IMR-90 (cell line): ENCODE measurements at regions not wholly inside any gene's neighbourhood (a gene's known extent, or its start where the extent isn't known, plus 50 kb on each side); places are given as distances from the start of the nearest gene placed in this dataset.

Experiments used
- ATAC-seq: fragments of 200-7000 bp; cut with Tn5 transposase; 2 replicates; pipeline ENCODE4 v1.9.1; 2020; ENCODE audit warnings: low read depth, mild to moderate bottlenecking, moderate library complexity
- BruUV-seq: library from RNA; stranded (reverse); fragments of 400-500 nt; replicated peaks from 2 replicates; lab custom pipeline; 2021; lab: Mats Ljungman, UMichigan
- CTCF ChIA-PET: fragments of 300-600 bp; formaldehyde crosslinking; extraction: SDS; loops from one replicate; lab custom pipeline; 2021; ENCODE audit warnings: antibody characterized with exemption; lab: Yijun Ruan, JAX
- POLR2A ChIA-PET: fragments of 300-600 bp; sonication (Branson Sonifier 250); formaldehyde crosslinking; loops from one replicate; lab custom pipeline; 2022; ENCODE audit warnings: antibody characterized with exemption; ENCODE audit not compliant: unreplicated experiment; lab: Charles Lee
- DNase-seq: peaks from one replicate; pipeline ENCODE4 v3.0.0; 2013
- H2AFZ ChIP-seq: replicated peaks from 2 replicates; pipeline ENCODE3; 2013; ENCODE audit warnings: low read length, mild to moderate bottlenecking; ENCODE audit not compliant: poor library complexity
- H2AK5ac ChIP-seq: 2 replicates; pipeline ENCODE4 v1.6.1; 2013; ENCODE audit warnings: low read depth, low read length, inconsistent platforms
- H2AK9ac ChIP-seq: replicated peaks from 2 replicates; pipeline ENCODE3; 2013; ENCODE audit warnings: mild to moderate bottlenecking, low read depth, low read length, moderate library complexity; ENCODE audit not compliant: poor library complexity
- H2BK120ac ChIP-seq: 2 replicates; pipeline ENCODE4 v1.6.1; 2013; ENCODE audit warnings: low read depth, low read length, inconsistent platforms
- H2BK15ac ChIP-seq: 3 replicates; pipeline ENCODE4 v1.6.1; 2013; ENCODE audit warnings: low read depth, low read length, inconsistent platforms
- H2BK20ac ChIP-seq: 2 replicates; pipeline ENCODE4 v1.6.1; 2013; ENCODE audit warnings: low read depth, mild to moderate bottlenecking, inconsistent platforms, low read length, moderate library complexity
- H2BK5ac ChIP-seq: 2 replicates; pipeline ENCODE4 v1.6.1; 2013; ENCODE audit warnings: mild to moderate bottlenecking, low read depth, low read length, inconsistent platforms; ENCODE audit not compliant: poor library complexity, severe bottlenecking
- H3K14ac ChIP-seq: replicated peaks from 2 replicates; pipeline ENCODE4 v1.6.1; 2013; ENCODE audit warnings: low read depth, low read length, inconsistent platforms
- H3K18ac ChIP-seq: 2 replicates; pipeline ENCODE4 v1.6.1; 2013; ENCODE audit warnings: low read depth, low read length, control low read depth
- H3K23ac ChIP-seq: 2 replicates; pipeline ENCODE4 v1.6.1; 2013; ENCODE audit warnings: low read depth, low read length, inconsistent platforms
- H3K27ac ChIP-seq: 2 replicates; pipeline ENCODE4 v1.5.1; 2013; ENCODE audit warnings: mild to moderate bottlenecking, control low read depth, low read length; ENCODE audit not compliant: insufficient read depth
- H3K27me3 ChIP-seq: 2 replicates; pipeline ENCODE4 v1.6.1; 2013; ENCODE audit warnings: low read length; ENCODE audit not compliant: control insufficient read depth, insufficient read depth
- H3K36me3 ChIP-seq: 2 replicates; pipeline ENCODE4 v1.6.1; 2013; ENCODE audit warnings: low read length, mixed read lengths; ENCODE audit not compliant: control insufficient read depth, insufficient read depth
- H3K4ac ChIP-seq: 2 replicates; pipeline ENCODE4 v1.6.1; 2013; ENCODE audit warnings: low read depth, low read length, inconsistent platforms
- H3K4me1 ChIP-seq: 2 replicates; pipeline ENCODE4 v1.6.1; 2013; ENCODE audit warnings: low read length, mixed read lengths; ENCODE audit not compliant: control insufficient read depth, insufficient read depth
- H3K4me2 ChIP-seq: 2 replicates; pipeline ENCODE4 v1.6.1; 2013; ENCODE audit warnings: low read depth, mild to moderate bottlenecking, control low read depth, low read length, moderate library complexity
- H3K4me3 ChIP-seq: 2 replicates; pipeline ENCODE4 v1.5.1; 2013; ENCODE audit warnings: low read depth, mild to moderate bottlenecking, control low read depth, low read length, moderate library complexity; ENCODE audit not compliant: insufficient read depth
- H3K56ac ChIP-seq: 2 replicates; pipeline ENCODE4 v1.6.1; 2013; ENCODE audit warnings: low read length, inconsistent platforms; ENCODE audit not compliant: insufficient read depth; ENCODE audit errors: extremely low read depth
- H3K79me1 ChIP-seq, 2 experiments: 2 replicates each; pipeline ENCODE4 v1.6.1; 2013; ENCODE audit warnings: low read length in 2 of 2, inconsistent platforms in 1 of 2, low read depth in 1 of 2
- H3K9ac ChIP-seq: 2 replicates; pipeline ENCODE4 v1.6.1; 2013; ENCODE audit warnings: low read depth, low read length, control low read depth
- H3K9me1 ChIP-seq: 2 replicates; pipeline ENCODE4 v1.6.1; 2013; ENCODE audit warnings: low read length, inconsistent platforms; ENCODE audit not compliant: insufficient read depth
- H3K9me3 ChIP-seq: 2 replicates; pipeline ENCODE4 v1.6.1; 2013; ENCODE audit warnings: low read length; ENCODE audit not compliant: control insufficient read depth, insufficient read depth
- H4K20me1 ChIP-seq: 2 replicates; pipeline ENCODE4 v1.6.1; 2013; ENCODE audit warnings: low read length, inconsistent platforms; ENCODE audit not compliant: insufficient read depth
- H4K5ac ChIP-seq: 2 replicates; pipeline ENCODE4 v1.6.1; 2013; ENCODE audit warnings: mild to moderate bottlenecking, low read depth, low read length, control low read depth
- H4K8ac ChIP-seq, 2 experiments: 2 replicates each; pipeline ENCODE4 v1.6.1; 2013; ENCODE audit warnings: low read depth in 2 of 2, low read length in 2 of 2, control low read depth in 1 of 2, inconsistent platforms in 1 of 2
- H4K91ac ChIP-seq: 2 replicates; pipeline ENCODE4 v1.6.1; 2013; ENCODE audit warnings: low read depth, low read length, inconsistent platforms; ENCODE audit not compliant: insufficient read depth
- FOS ChIP-seq: fragments of 150-350 bp; IDR thresholded peaks from 2 replicates; pipeline ENCODE4 v1.6.1; 2016; ENCODE audit warnings: low read depth, low read length
- MAFK ChIP-seq: IDR thresholded peaks from 2 replicates; pipeline ENCODE4 v1.6.1; 2012; ENCODE audit warnings: low read depth, low read length, improper control_type of control experiment
- NFE2L2 ChIP-seq: fragments of 150-350 bp; IDR thresholded peaks from 2 replicates; pipeline ENCODE4 v1.6.1; 2016; ENCODE audit warnings: low read depth, mild to moderate bottlenecking, low read length
- RAD21 ChIP-seq: IDR thresholded peaks from 2 replicates; pipeline ENCODE4 v1.6.1; 2012; ENCODE audit warnings: low read length, improper control_type of control experiment
- RCOR1 ChIP-seq: IDR thresholded peaks from 2 replicates; pipeline ENCODE4 v1.6.1; 2012; ENCODE audit warnings: mild to moderate bottlenecking, low read length, improper control_type of control experiment; ENCODE audit not compliant: insufficient replicate concordance
- WGBS, 2 experiments: methylation state at CpG; one replicate each; pipeline versions ENCODE4 v1.1.5 to v1.1.7; 2013; ENCODE audit warnings: missing lambda C conversion rate in 2 of 2; ENCODE audit not compliant: insufficient read length in 1 of 2; ENCODE audit errors: extremely low coverage in 2 of 2; 5-methylcytosine and 5-hydroxymethylcytosine counted together
- dilution Hi-C: fragments of 300-500 bp; cut with HindIII; formaldehyde crosslinking; loops from one replicate; pipeline ENCODE4 v1.14.3; 2018; ENCODE audit warnings: low sequenced_read_pairs; ENCODE audit not compliant: unreplicated experiment
- in situ Hi-C: fragments of 300-500 bp; cut with MboI; formaldehyde crosslinking; loops from 3 replicates; pipeline ENCODE4 v1.14.3; 2019; ENCODE audit warnings: low sequenced_read_pairs, inconsistent platforms, mixed read lengths
- intact Hi-C: fragments of 100-400 bp; cut with micrococcal nuclease; formaldehyde crosslinking; loops from 2 replicates; pipeline ENCODE4 v1.10.0; 2022
- TF ChIP-seq, protein P1 (sequence below): fragments of 150-350 bp; IDR thresholded peaks from 2 replicates; pipeline ENCODE4 v1.6.1; 2016; ENCODE audit warnings: low read depth, mild to moderate bottlenecking, low read length, moderate library complexity, borderline replicate concordance

GRCh38 chr4:77309496-77309895, 152.5 kb downstream of the CCNG2 start:
- Histone ChIP-seq H2AK5ac (no peak overlapping the region), H3K56ac (no peak overlapping the region), H2BK15ac (no peak overlapping the region), H2AFZ (no peak overlapping the region), H3K79me1 (no peaks in the 10 kb centered on the region), H3K9me1 (no peaks in the 10 kb centered on the region), H3K4me3 (no peak overlapping the region), H3K9ac (no peak overlapping the region), H2BK120ac (no peak overlapping the region), H2BK5ac (no peak overlapping the region), H4K8ac (no peak overlapping the region), H4K91ac (no peak overlapping the region), H2BK20ac (no peak overlapping the region), H4K5ac (no peak overlapping the region), H3K36me3 (no peaks in the 10 kb centered on the region), H3K4me1 (no peaks in the 10 kb centered on the region), H3K27me3 (no peaks in the 10 kb centered on the region; the same call in 1 of the 2 replicates), H3K9me3 (no peaks in the 10 kb centered on the region), H3K4ac (no peak overlapping the region), H3K4me2 (no peak overlapping the region), H3K18ac (no peak overlapping the region), H3K14ac (no peak overlapping the region), H3K23ac (no peak overlapping the region), H2AK9ac (no peak overlapping the region), H4K20me1 (no peaks in the 10 kb centered on the region; the same call in 1 of the 2 replicates), H3K27ac (no peak overlapping the region)
- in situ Hi-C loops: no loop called here
- no peak for DNase-seq
- CTCF ChIA-PET: no interaction called here
- POLR2A ChIA-PET: no interaction called here
- WGBS, 2 experiments: no CpG with 5 or more reads among the region's 2 CpGs
- ATAC-seq: no peak
- dilution Hi-C loops: no loop called here
- no TSS peak for BruUV-seq
- TF ChIP-seq, protein P1, sequence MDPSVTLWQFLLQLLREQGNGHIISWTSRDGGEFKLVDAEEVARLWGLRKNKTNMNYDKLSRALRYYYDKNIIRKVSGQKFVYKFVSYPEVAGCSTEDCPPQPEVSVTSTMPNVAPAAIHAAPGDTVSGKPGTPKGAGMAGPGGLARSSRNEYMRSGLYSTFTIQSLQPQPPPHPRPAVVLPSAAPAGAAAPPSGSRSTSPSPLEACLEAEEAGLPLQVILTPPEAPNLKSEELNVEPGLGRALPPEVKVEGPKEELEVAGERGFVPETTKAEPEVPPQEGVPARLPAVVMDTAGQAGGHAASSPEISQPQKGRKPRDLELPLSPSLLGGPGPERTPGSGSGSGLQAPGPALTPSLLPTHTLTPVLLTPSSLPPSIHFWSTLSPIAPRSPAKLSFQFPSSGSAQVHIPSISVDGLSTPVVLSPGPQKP: no peak
- TF ChIP-seq RCOR1 (no peak), MAFK (no peak), FOS (no peak), NFE2L2 (no peak), RAD21 (no peak)
- intact Hi-C loops: loop anchor here (1.0 to 10.0 kb wide), 3 partner anchors 69 to 235 kb away; partner anchors contain the start of gene CCNI
